ENCODE measurements at regions not wholly inside any gene's neighbourhood (a gene's known extent, or its start where the extent isn't known, plus 50 kb on each side); places are given as distances from the start of the nearest gene placed in this dataset.
A peak's percentile ranks its signal among the peaks of the same experiment; 100 is the strongest.

GRCh38 chr7:113405296-113406056, 287.1 kb upstream of the SMIM30 start:
- no peak for ATAC-seq
- no peak for TF ChIP-seq TCF4 (CRISPR knock-in tag; IDR thresholded peaks at IDR 0.05; ENCODE audit: borderline replicate concordance)
- TF ChIP-seq BACH2 (CRISPR knock-in tag; IDR thresholded peaks at IDR 0.05; ENCODE audit: borderline replicate concordance), result no peak
- TF ChIP-seq ZNF565 (CRISPR knock-in tag; conservative IDR thresholded peaks at IDR 0.05; ENCODE audit: low read depth), result no peak
- TF ChIP-seq ARNTL (CRISPR knock-in tag; IDR thresholded peaks at IDR 0.05; ENCODE audit: borderline replicate concordance, low read depth), result no peak
- no peak for TF ChIP-seq ESRRG (CRISPR knock-in tag; IDR thresholded peaks at IDR 0.05)
- TF ChIP-seq, protein P1, sequence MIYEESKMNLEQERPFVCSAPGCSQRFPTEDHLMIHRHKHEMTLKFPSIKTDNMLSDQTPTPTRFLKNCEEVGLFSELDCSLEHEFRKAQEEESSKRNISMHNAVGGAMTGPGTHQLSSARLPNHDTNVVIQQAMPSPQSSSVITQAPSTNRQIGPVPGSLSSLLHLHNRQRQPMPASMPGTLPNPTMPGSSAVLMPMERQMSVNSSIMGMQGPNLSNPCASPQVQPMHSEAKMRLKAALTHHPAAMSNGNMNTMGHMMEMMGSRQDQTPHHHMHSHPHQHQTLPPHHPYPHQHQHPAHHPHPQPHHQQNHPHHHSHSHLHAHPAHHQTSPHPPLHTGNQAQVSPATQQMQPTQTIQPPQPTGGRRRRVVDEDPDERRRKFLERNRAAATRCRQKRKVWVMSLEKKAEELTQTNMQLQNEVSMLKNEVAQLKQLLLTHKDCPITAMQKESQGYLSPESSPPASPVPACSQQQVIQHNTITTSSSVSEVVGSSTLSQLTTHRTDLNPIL (CRISPR knock-in tag; IDR thresholded peaks at IDR 0.05; ENCODE audit: low read depth), result no peak

DNA sequence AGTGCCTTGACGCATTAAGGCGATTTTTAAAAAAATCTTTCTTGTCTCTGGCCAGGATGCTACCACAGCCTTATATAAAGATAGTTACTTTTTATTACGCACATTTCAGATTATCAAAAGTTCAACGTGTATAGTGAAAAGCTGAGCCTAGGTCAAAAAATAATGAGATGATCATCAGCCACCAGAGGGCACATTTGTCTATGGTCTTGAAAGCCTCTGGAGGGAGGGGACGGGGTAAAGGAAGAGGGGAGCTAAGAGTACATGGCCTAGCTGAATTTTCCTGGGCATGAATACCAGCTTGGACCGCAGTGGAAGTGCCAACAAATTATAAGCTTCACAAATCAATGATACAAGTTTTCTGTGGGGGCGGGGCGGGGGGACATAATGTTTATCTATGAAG, 285.9 kb upstream of the SMIM30 start:
- ATAC-seq, result no peak
- TF ChIP-seq, protein P2, sequence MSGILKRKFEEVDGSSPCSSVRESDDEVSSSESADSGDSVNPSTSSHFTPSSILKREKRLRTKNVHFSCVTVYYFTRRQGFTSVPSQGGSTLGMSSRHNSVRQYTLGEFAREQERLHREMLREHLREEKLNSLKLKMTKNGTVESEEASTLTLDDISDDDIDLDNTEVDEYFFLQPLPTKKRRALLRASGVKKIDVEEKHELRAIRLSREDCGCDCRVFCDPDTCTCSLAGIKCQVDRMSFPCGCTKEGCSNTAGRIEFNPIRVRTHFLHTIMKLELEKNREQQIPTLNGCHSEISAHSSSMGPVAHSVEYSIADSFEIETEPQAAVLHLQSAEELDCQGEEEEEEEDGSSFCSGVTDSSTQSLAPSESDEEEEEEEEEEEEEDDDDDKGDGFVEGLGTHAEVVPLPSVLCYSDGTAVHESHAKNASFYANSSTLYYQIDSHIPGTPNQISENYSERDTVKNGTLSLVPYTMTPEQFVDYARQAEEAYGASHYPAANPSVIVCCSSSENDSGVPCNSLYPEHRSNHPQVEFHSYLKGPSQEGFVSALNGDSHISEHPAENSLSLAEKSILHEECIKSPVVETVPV (CRISPR knock-in tag; IDR thresholded peaks at IDR 0.05), result no peak
- TF ChIP-seq ARNTL (CRISPR knock-in tag; IDR thresholded peaks at IDR 0.05; ENCODE audit: borderline replicate concordance, low read depth), result no peak
- TF ChIP-seq CSDC2 (CRISPR knock-in tag; IDR thresholded peaks at IDR 0.05), result no peak
- no peak for TF ChIP-seq TCF4 (CRISPR knock-in tag; IDR thresholded peaks at IDR 0.05; ENCODE audit: borderline replicate concordance)
- TF ChIP-seq RARB (CRISPR knock-in tag; IDR thresholded peaks at IDR 0.05), result no peak
- no peak for TF ChIP-seq ZNF565 (CRISPR knock-in tag; conservative IDR thresholded peaks at IDR 0.05; ENCODE audit: low read depth)
- TF ChIP-seq ZFP3 (CRISPR knock-in tag; IDR thresholded peaks at IDR 0.05), result no peak
- TF ChIP-seq GLIS3 (CRISPR knock-in tag; IDR thresholded peaks at IDR 0.05), result no peak
- TF ChIP-seq POU6F1 (CRISPR knock-in tag; IDR thresholded peaks at IDR 0.05; ENCODE audit: borderline replicate concordance, low read depth), result no peak
- no peak for TF ChIP-seq TOX (CRISPR knock-in tag; IDR thresholded peaks at IDR 0.05; ENCODE audit: borderline replicate concordance)

DNA sequence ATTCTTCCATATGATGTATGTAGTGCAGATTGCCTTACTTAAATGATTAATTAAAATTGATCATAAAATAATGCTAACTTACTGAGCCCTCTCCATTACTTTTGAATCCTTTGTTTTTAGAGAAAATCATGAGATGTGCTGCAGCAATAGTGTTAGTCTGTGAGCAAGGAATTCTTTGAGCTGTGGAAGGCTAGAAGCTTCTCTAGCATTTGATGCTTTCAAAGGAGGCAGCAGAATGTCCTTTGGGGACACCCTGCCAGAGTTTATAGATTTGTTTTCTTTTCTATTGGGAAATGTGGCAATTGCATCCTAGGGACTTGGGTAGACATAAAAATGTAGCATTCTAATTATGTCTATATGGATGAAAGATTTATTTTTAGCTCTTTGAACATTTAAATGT, 284.1 kb upstream of the SMIM30 start:
- no peak for ATAC-seq
- TF ChIP-seq ZFP30 (CRISPR knock-in tag; IDR thresholded peaks at IDR 0.05), result no peak
- TF ChIP-seq, protein P1 (CRISPR knock-in tag; IDR thresholded peaks at IDR 0.05; ENCODE audit: low read depth), result no peak
- TF ChIP-seq, protein P2 (CRISPR knock-in tag; IDR thresholded peaks at IDR 0.05), result no peak
- TF ChIP-seq ZNF70 (CRISPR knock-in tag; IDR thresholded peaks at IDR 0.05), result no peak
- no peak for TF ChIP-seq TOX (CRISPR knock-in tag; IDR thresholded peaks at IDR 0.05; ENCODE audit: borderline replicate concordance)
- TF ChIP-seq SNAI2 (CRISPR knock-in tag; IDR thresholded peaks at IDR 0.05), result no peak
- TF ChIP-seq ZNF565 (CRISPR knock-in tag; conservative IDR thresholded peaks at IDR 0.05; ENCODE audit: low read depth), result no peak
- no peak for TF ChIP-seq CSDC2 (CRISPR knock-in tag; IDR thresholded peaks at IDR 0.05)

DNA sequence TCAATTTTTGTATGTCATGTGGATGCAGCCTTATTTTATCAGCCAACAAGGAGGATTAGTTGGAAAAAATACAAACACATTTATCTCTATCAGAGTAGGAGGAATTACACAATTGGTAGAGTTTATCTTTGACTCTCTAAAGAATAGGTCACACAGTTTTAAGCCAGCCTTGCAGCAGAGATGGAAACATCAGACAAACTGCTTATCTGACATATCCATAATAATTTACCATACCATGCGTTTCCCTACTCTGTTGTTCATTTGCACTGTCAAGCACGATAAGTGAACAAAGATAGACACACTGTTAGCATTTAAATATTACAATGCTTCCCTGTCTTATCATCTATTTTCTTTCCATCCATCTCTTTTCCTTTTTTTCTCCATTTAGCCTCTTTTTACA, 283.7 kb upstream of the SMIM30 start:
- TF ChIP-seq SNAI2 (CRISPR knock-in tag; IDR thresholded peaks at IDR 0.05), result peak; percentile 54; the same call in 1 of the 2 replicates
- TF ChIP-seq, protein P2 (CRISPR knock-in tag; IDR thresholded peaks at IDR 0.05), result no peak
- TF ChIP-seq TSHZ2 (CRISPR knock-in tag; IDR thresholded peaks at IDR 0.05), result 0 out of 2 replicates have a peak, but pooled peaks have one; percentile 11
- no peak for ATAC-seq
